ENCODE measurements at regions not wholly inside any gene's neighbourhood (a gene's known extent, or its start where the extent isn't known, plus 50 kb on each side); places are given as distances from the start of the nearest gene placed in this dataset.

DNA sequence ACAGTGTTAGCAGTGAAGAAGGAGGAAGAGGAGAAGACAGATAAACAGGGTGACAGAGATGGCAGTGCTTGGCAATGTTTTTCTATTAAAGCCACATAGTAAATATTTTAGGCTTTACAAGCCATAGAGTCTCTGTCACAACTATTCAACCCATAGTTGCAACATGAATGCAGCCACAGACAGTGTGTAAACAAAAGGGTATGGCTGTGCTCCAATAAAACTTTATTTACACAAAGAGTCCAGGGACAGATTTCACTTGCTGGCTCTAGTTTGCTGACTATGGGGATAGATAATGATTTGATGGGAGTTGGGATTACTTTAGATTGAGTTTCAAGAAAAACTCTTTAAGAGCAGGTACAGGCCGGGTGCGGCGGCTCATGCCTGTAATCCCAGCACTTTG lies 224.8 kb upstream of the SEMA6A start:
- TF ChIP-seq, protein P1, sequence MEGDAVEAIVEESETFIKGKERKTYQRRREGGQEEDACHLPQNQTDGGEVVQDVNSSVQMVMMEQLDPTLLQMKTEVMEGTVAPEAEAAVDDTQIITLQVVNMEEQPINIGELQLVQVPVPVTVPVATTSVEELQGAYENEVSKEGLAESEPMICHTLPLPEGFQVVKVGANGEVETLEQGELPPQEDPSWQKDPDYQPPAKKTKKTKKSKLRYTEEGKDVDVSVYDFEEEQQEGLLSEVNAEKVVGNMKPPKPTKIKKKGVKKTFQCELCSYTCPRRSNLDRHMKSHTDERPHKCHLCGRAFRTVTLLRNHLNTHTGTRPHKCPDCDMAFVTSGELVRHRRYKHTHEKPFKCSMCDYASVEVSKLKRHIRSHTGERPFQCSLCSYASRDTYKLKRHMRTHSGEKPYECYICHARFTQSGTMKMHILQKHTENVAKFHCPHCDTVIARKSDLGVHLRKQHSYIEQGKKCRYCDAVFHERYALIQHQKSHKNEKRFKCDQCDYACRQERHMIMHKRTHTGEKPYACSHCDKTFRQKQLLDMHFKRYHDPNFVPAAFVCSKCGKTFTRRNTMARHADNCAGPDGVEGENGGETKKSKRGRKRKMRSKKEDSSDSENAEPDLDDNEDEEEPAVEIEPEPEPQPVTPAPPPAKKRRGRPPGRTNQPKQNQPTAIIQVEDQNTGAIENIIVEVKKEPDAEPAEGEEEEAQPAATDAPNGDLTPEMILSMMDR (IDR thresholded peaks at IDR 0.05), result no peak
- TF ChIP-seq POLR2A (IDR thresholded peaks at IDR 0.05) (no peak), POLR2AphosphoS5 (IDR thresholded peaks at IDR 0.05; ENCODE audit: insufficient read depth in 1 of 2, low read depth in 1 of 2) (no peak)

Measured in vagina (tissue), 2 donors.